ENCODE measurements at regions not wholly inside any gene's neighbourhood (a gene's known extent, or its start where the extent isn't known, plus 50 kb on each side); places are given as distances from the start of the nearest gene placed in this dataset.

- no peak for DNase-seq
Measured at GRCh38 chr14:89024691-89025090, 200.2 kb downstream of the TTC8 start.

- DNase-seq = no peak
Measured at GRCh38 chr14:89025561-89026236, 201.2 kb downstream of the TTC8 start.

DNA sequence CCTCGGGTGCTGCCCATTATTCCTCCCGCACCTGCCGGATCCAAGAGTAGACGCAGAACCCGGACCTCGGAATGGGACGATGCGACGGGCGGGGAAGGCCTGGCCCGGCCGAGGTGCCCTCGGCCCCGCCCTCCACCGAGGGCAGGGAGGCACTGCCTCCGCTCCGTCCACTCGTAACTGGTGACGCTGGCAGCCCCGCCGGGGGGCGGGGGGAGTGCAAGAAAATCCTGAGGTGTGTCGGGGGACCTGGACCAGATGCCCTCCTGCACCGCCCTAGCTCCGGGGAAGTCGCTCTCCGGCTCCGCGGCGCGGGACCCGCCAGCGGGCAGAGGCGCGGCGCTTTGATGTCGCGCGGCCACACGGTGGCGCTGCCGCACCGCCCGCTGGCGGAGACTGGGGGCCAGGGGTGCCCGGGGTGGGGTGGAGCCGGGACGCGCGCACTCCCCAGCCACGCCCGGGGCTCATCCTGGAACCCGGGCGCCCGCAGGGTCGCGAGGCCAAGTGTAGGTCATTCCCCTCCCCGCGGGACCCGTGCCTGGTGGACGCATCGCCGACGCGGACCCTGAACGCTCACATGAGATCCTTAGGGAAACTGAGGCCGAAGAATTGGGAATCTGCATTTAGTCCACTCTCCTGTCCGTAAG lies 202.8 kb downstream of the TTC8 start:
- DNase-seq = peak in 1 of 2 experiments; percentile 36

DNA sequence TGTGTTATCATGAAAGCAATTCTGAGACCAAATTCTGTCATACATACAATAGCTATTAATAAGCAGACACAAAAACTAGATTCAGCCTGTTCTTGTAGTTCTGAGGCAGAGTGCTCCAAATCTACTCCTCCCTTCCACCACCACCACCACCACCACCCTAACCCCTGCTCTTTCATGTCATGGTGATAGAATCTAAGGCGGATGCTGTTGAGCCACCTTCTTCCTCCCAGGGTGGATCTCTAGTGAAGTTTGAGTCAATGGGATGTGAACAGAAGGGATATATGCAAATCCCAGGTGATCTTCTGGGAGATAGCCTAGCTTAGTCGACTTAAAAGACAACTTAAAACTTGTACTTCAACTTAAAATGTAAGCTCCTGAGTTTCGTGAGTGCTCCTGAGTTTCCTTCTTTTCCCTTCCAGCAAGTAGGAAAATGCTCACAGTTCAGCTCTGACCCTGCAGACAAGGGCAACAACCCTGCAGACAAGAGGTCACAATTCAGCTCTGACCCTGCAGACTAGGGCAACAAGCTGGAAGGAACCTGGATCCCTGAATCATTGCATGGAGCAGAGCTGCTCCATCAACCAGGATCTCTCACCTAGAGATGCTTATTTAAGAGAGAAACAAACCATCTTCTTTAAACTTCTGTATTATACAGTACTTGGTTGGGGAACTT lies 204.1 kb downstream of the TTC8 start:
- no peak for DNase-seq

DNA sequence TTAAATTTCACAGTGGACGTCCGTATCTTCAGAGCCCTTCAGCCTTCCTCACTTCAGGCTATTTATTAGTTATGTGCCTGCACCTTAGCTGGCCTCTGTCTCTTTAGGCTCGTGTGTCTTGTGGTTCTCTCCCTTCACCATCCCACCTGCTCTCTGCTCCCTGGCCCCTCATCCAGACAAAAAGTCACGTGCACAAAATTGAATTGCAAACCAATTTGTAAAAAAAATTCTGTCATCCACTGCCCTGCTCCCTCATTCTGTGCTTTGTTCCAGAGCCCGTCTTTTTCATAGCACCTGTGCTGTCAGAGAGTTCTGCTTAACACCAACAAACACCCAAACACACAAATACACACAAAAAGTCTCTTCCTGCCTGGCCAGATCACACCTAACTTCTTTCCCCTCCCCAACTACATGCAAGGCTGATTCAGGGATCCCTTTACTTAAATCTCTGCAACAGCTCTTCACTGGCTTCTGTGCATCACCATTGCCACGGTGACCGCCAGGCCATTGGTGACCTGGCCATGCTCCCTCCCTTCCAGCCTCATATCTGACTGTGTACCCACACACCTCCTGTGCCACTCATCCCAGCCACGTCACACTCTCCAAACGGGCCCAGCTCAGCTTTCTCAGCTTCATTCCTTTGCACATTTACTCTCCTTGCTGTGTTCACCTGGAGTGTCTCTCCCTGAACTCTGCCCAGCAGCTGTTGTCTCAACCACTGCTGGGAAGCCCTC lies 205.7 kb downstream of the TTC8 start:
- DNase-seq = no peak

DNA sequence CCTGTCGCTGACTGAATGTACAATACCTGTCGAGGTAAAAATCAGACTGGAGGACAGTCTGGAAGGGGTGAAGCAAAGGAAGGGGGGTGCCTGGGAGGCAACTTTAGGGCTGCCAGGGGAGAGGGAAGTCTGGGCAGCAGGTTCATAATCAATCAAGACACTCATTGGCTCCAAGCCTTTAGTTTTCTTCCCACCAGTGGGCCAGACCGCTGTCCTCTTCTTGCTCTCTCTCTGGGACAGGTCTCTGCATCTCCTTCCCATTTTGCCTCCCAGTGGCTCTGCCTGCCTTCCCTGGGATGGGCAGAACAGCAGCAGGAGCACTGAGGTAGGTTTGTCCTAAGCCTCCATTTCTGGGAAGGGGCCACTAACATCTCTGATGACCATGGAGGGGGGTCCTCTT lies 206.5 kb downstream of the TTC8 start:
- no peak for DNase-seq

DNA sequence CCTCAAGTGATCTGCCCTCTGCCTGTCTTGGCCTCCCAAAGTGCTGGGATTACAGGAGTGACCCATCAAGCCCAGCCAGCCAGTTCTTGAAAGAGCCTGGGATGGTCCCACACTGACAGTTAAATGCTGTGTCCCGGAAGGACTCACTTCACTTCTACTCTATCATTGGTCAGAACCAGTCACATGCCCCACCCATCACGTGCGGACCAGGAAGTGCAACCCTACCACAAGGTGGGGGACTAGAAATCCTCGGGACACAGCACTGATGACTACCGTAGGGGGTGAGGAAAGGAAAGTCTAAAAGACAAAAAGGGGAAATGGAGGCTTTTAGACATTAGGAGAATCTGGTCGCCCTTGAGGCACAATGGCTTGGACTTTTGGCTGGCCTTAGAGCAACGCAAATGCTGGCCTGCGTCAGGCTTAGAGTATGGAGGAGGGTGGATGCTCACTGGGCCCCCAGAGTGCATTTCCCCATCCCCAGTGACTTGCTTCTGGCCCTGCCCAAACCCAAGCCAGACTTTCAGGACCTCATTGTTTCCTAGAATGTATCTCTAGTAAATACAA lies 207.7 kb downstream of the TTC8 start:
- DNase-seq = no peak

DNA sequence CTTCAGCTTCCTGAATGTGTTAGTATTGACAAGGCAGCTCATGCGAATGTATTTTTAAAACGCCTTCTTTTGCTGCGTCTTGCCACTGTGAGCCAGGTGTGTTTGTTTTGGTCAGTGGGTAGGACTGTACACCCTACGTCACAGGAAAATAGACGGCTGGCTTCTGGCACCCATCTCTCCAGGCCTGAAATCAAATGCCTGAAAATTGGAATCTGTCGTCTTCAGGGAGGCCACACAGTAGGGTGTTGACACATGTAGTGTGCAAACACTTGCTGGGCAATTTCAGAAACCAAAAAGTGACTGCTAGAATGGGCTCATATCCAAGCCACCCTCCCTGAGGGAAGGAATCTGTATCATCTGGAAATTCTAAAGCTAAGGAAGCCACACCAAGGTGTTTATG lies 209.3 kb downstream of the TTC8 start:
- no peak for DNase-seq

DNA sequence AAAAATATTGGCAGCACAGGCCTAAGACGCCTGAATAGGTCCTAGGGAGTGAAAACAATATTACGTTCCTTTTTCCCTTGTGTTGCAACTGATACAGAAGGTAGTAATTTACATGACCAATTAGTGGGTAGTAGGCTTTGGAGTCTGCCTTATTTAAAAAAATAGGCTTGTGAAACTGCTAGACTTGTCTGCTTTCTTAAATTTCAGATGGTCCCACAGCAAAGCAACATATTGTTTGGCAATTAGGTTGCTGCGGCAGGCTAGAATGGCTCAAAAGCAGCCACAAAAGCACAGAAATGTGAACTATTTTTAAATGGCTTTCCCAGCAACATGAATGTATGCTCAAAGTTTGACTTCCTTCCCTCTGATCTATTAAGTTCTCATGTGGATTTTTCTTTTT lies 211.9 kb downstream of the TTC8 start:
- no peak for DNase-seq

GRCh38 chr14:89037065-89037464 lies 212.6 kb downstream of the TTC8 start:
- no peak for DNase-seq

- DNase-seq = no peak
Measured at GRCh38 chr14:89040080-89040459, 215.6 kb downstream of the TTC8 start.

- peak; percentile 69 to 86 for DNase-seq
Measured at GRCh38 chr14:89040460-89041256, 216.2 kb downstream of the TTC8 start.

DNA sequence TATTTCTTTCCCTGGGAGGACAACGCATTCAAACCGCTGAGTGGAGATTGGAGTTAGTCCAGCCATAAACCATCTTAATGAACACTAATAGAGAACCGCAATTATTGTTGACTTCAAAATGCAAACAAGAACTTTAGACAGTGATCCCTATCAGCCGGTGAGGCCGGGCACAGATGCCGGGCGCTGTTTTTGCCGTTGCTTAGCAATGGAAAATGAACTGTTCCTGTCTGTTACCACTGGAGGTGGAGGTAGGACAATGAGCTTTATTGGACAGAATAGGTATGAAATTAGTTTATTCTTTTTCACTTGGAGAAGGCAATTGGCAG lies 216.8 kb downstream of the TTC8 start:
- DNase-seq = peak; percentile 34 to 42

- DNase-seq = no peak
Measured at GRCh38 chr14:89042021-89042420, 217.6 kb downstream of the TTC8 start.

DNA sequence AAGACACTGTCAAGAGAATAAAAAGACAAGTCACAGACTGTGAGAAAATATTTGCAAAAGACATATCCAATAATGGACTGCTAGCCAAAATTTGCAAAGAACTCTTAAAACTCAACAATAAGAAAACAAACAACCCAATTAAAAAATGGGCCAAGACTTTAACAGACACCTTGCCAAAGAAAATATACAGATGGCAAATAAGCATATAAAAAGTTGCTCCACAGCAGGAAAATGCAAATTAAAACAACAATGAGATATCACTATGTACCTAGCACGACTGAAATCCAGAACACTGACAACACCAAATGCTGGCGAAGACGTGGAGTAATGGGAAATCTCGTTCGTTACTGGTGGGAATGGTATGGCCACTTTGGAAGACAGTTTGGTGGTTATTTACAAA lies 228.9 kb downstream of the TTC8 start:
- DNase-seq = no peak

GRCh38 chr14:89056394-89056793 lies 231.9 kb downstream of the TTC8 start:
- DNase-seq = no peak

DNA sequence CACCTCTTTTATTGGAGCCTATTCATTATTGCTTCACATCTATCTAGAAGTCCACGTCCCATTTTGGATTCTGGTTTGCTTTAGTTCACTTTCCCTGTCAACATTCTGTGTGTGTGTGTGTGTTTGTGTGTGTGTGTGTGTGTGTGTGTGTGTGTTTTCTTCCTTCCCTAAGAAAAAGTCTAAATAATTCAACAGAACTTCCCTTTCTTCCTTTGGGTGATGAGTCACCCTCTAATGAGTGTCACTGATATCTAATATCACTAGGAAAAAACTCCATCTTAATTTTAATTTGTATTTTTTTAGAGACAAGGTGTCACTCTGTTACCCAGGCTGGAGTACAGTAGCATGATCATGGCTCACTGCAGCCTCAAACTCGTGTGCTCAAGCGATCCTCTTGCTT lies 234.2 kb downstream of the TTC8 start:
- no peak for DNase-seq

GRCh38 chr14:89060191-89060590 lies 235.7 kb downstream of the TTC8 start:
- DNase-seq = no peak

DNA sequence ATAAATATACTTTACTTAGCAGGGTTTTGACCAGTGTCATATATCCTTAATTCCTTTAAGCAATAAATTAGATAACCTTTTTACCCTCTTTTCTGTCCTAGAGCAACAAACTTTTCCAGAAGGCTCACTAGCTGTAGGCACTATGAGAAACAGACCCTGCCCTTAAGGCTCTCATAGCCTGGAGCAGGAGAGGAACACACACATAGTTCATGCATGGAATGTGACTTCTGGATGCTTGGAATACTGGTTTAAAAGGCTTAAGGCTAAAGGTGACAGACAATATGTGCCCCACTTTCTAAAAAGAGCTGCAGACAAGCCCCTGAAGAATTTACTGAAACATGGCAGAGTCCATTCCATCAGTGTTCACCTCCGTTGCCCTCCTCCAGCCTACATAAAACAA lies 237.2 kb downstream of the TTC8 start:
- no peak for DNase-seq

DNA sequence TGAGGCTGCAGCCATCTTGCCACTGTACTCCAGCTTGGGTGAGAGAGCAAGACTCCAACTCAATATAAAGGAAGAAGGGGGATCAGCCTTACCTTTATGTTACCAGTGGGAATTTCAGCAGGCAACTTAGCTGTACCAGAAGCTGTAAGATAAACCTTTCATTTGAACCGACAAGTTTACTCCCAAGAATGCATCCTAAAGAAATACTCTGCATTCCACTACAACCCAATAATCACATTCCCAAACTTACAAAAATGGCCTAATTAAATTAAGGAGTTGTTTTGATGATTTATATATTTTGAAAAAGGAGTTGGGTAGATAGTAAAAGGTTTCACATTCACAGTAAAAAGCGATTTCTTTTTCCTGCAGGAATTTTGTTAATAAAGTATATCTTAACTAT lies 241.4 kb downstream of the TTC8 start:
- DNase-seq = no peak

DNA sequence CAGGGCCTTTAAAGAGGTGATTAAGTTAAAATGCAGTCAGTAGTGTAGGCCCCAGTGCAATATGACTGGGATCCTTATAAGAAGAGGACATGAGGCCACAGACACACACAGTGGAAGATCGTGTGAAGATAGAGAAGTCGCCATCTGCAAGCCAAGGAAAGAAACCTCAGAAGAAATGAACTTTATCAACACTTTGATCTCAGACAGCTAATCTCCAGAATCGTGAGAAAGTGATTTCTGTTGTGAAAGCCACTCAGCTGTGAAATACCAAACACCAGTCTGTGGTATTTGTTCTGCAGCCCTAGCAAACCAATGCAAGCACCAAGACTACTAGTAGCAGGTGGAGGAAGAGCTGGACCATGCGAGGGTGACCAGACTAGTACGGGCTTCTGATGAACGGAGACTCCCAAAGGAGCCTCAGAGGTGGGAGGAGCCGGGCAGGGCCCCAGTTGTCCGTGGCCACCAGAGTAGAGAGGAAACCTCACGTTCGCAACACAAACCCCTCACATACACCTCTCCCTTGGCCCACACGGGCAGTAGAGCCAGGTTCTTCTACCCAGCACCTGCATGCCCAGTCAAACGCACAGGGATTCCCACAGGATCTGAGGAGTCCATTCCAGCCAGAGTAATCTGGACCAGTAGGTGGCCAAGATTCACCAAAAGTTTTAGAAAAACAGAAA lies 243.0 kb downstream of the TTC8 start:
- DNase-seq = no peak
